AG09319 (cell line): ENCODE measurements at regions not wholly inside any gene's neighbourhood (a gene's known extent, or its start where the extent isn't known, plus 50 kb on each side); places are given as distances from the start of the nearest gene placed in this dataset.

Experiments
- DNase-seq: peaks from one replicate; pipeline ENCODE4 v3.0.0-alpha.2; 2010; ENCODE audit warnings: low read depth; ENCODE audit errors: extremely low read depth
- CTCF ChIP-seq: IDR thresholded peaks from 2 replicates; pipeline ENCODE4 v1.5.1; 2011; ENCODE audit warnings: low read depth, mild to moderate bottlenecking, inconsistent platforms, low read length, moderate library complexity

GRCh38 chr20:6599876-6600735 is 167.4 kb upstream of the BMP2 start:
- TF ChIP-seq CTCF: no peak
- no peak for DNase-seq

- no peak for TF ChIP-seq CTCF
These were observed 171.8 kb upstream of the BMP2 start for GRCh38 chr20:6595704-6596103.

GRCh38 chr20:6590891-6591637 is 176.4 kb upstream of the BMP2 start:
- peak; percentile 35 for DNase-seq

More at GRCh38 chr20:6595704-6596103, 171.8 kb upstream of the BMP2 start:
- no peak for DNase-seq

GRCh38 chr20:6588296-6588695 is 179.2 kb upstream of the BMP2 start:
- TF ChIP-seq CTCF: no peak
- DNase-seq: no peak

More at GRCh38 chr20:6590891-6591637, 176.4 kb upstream of the BMP2 start:
- no peak for TF ChIP-seq CTCF

GRCh38 chr20:6583134-6583738 is 184.2 kb upstream of the BMP2 start:
- peak; percentile 75 for TF ChIP-seq CTCF

GRCh38 chr20:6582449-6582848 is 185.0 kb upstream of the BMP2 start:
- no peak for DNase-seq

More at GRCh38 chr20:6583134-6583738, 184.2 kb upstream of the BMP2 start:
- no peak for DNase-seq

More at GRCh38 chr20:6582449-6582848, 185.0 kb upstream of the BMP2 start:
- no peak for TF ChIP-seq CTCF
